Right ventricle myocardium superior (tissue), 1 donor: ENCODE measurements at regions not wholly inside any gene's neighbourhood (a gene's known extent, or its start where the extent isn't known, plus 50 kb on each side); places are given as distances from the start of the nearest gene placed in this dataset.
"Not testable (repeated sequence)": the region's sequence is repeated elsewhere in the genome, so short reads cannot be mapped to it uniquely, and the experiment has no call there.

Experiments used
- ATAC-seq: fragments of 200-7000 bp; cut with Tn5 transposase; one replicate; pipeline ENCODE4 v1.9.1; 2020; ENCODE audit warnings: mild to moderate bottlenecking; ENCODE audit not compliant: poor library complexity
- DNase-seq: peaks from one replicate; pipeline ENCODE4 v3.0.0-alpha.2; 2020
- intact Hi-C: fragments of 100-400 bp; cut with DNase I; formaldehyde crosslinking; loops from one replicate; pipeline ENCODE4 v1.11.2; 2022
- donor health status: DM: no; HTN: yes; CAD: no; lungs with severe emphysema.

DNA sequence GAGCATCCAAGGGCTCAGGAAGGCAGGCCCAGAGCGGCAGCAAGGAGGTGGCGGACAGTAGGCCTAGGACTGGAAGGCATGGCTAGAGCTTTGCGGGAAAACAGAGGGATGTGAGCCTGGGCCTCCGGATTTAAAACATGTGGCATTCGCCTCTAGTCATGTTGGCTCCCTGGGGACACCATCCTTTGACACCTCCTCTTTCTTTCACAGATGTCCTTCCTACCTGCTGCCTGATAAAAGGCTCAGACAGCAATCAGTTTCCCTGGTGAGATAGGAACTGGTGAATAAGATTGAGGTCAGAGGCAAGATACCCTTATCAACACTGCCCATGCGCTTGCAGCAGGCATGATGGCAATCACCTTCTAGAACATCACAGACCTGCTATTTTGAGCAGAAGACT is 277.6 kb downstream of the SIPA1L2 start:
- intact Hi-C loops: no loop called here
- no peak for DNase-seq
- ATAC-seq: no peak

DNA sequence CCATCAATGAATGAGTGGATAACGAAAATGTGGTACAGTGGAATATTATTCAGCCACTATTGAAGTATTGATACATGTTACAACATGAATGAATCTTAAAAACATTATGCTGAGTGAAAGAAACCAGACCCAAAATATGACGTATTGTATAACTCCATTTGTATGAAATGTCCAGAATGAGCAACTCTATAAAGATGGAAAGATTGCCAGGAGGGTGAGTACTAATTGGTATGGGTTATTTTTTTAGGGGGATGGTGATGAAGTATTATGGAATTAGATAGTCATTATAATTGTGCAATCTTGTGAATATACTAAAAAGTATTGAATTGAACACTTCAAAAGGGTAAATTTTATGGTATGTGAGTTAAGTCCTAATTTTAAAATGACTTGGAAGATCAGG is 278.6 kb downstream of the SIPA1L2 start:
- no peak for ATAC-seq

DNA sequence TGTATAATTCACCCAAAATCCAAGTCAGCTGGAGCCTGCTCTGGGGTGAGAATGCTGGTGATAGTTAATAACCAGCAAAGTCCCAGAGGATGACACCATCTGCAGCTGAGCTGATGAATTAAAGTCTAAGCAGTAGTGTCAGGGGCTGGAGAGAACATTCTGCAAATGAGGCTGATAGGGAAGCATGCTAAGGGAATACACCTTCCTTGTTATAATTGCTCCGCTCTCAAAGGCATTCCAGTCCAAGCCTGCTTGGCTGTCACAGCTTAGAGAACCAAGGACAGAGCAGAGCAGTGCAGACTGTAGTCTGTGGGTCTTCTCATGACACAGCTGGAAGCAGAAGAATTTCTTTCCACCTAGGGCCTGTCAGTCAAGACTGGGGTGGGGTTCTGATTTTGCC is 283.1 kb downstream of the SIPA1L2 start:
- DNase-seq: no peak
- intact Hi-C loops: no loop called here
- no peak for ATAC-seq

More for the DNA sequence above, 278.6 kb downstream of the SIPA1L2 start:
- intact Hi-C loops: no loop called here
- DNase-seq: no peak

DNA sequence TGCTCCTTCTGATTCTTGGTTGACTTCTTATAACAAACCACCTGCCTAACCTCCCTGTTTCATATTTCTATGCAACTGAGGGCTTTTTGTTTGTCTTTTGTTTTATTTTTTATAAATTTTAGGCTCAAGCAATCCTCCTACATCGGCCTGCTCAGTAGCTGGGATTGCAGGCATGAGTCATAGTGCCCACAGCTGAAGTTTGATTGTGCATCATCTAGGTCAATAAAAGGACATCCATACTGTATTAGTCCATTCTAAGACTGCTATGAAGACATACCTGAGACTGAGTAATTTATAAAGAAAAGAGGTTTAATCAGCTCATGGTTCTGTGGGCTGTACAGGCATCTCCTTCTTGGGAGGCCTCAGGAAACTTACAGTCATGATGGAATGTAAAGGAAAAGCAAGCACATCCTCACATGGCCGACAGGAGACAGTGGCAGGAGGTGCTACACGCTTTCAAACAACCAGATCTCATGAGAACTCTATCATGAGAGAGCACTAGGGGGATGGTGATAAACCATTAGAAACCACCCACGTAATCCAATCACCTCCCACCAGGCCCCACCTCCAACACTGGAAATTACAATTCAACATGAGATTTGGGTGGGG is 285.0 kb downstream of the SIPA1L2 start:
- no peak for ATAC-seq
- intact Hi-C loops: no loop called here
- DNase-seq: no peak

DNA sequence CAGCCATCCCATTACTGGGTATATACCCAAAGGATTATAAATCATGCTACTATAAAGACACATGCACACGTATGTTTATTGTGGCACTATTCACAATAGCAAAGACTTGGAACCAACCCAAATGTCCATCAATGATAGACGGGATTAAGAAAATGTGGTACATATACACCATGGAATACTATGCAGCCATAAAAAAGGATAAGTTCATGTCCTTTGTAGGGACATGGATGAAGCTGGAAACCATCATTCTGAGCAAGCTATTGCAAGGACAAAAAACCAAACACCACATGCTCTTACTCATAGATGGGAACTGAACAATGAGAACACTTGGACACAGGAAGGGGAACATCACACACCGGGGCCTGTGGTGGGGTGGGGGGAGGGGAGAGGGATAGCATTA is 285.7 kb downstream of the SIPA1L2 start:
- ATAC-seq, DNase-seq, intact Hi-C loops: not testable (repeated sequence)

DNA sequence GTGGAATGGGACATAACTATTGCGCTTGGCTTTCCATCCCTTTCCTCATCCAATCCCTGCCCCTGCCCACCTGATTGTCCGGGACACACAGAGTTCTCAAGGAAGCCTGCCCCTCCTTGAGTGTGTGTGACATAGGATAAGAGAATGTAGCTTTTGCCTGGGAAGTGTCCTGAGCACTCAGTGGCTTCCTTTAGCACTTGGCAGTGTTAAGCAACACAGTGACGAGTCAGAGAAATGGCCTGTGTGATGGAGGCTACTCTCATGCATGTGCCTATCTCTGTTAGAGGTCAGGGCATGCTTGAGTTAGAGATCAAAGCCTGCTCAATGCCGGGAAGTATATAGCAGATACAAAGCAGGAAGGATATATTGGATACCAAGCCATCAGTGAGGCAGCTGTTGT is 289.5 kb downstream of the SIPA1L2 start:
- intact Hi-C loops: no loop called here

DNA sequence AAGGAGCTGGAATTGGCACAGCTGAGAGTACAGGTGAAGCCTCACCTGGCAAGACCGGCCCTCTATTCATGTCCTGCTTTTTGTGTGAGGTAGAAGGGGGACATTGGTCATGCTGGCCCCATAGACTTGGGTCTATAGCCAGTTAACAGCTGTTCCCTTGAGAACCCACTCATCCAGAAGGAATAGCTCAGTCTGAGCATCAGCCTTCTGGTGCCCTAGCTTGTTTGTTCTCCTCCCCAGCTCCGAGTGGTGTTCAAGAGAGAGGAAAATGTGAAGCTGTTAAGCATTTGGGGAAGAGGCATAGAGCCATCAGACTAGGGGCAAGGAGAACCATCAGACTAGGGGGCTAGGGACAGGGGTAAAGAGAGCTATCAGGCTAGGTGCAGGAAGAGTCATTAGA is 290.9 kb downstream of the SIPA1L2 start:
- ATAC-seq: no peak

More for the DNA sequence above, 289.5 kb downstream of the SIPA1L2 start:
- ATAC-seq: no peak
- DNase-seq: no peak

DNA sequence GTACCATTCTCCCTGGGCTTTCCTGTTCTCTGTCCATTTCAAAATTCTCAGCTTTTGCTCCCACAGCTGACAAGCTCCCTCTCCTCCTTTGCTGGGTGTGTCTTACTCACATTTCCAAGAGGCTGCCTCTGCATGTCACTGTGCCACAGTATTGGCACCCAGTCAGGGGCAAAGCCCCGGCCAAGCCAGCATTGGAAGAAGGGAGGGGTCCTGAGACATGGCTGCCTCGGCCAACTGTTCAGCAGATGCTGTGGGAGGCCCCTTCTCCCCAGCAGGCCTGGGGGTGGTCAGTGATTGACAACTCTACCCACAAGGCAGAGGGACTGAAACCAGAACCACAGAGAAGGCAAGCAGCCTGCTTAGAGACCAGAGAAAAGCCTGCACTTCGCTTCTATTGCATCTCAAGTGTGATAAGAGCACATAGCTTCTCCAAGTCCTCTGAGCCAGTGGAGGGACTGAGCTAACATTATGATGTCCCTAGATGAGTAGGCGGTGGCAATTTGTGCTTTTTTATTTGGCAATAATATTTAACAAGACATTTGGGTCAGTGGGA is 294.1 kb downstream of the SIPA1L2 start:
- intact Hi-C loops: no loop called here
- no peak for ATAC-seq
- no peak for DNase-seq

More for the DNA sequence above, 290.9 kb downstream of the SIPA1L2 start:
- intact Hi-C loops: no loop called here
- DNase-seq: no peak

DNA sequence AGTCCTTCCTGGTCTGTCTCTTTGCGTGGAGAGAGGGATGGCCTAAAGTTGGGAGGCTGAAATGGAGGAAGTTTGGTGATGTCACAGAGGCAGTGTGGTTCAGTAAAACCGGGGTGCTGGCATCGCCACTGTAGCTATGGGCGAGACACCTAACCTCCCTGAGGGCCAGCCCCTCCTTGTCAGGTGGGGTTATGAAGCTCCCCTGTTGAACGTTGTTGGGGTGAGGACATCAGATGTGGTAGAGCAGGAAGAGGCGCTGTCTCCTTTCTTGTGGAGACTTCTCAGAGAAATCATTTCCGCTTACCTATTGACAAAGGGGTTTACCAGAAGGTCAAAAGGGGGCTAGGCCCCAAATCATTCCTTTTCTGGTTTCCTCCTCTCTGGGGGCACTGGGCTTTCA is 294.7 kb downstream of the SIPA1L2 start:
- no peak for DNase-seq
- intact Hi-C loops: no loop called here
- ATAC-seq: no peak

DNA sequence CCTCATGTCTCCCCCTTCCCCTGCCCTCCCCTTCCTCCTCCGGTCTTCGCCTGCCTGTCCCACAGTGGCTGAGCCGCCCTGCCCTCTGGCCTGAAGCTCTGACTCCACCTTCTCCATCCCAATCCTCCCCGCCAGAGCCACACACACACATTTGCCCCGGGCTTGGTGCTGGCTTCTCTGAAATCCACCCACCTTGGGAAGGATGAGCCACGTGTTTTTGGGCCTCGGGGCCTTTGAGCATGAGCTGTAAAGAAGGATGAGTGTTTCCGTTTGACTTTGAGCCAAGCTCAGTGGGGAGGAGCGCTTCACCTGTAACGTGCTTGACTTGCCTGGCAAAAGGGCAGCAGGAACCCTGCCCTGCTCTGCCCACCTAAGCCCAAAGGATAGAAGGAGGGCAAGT is 295.1 kb downstream of the SIPA1L2 start:
- no peak for DNase-seq
- ATAC-seq: no peak
- intact Hi-C loops: no loop called here

DNA sequence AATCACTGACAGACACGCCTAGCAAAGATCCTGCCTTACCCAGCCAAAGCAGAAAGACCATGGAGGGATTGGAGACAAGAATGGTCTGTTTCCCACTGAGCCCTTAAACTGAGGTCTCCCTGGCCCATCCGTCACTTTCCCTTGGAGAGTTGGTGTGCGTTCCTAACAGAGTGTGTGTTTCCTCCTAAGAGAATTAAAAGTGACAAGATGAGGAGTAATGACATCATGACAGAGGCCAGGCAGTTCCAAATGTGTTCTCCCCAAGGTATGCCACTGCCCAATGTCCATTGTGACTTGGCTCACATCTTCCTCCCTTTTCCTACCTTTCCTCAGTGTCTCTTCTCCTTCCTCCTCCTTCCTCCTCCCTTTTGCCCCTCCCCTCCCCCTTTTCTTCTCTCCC is 295.7 kb downstream of the SIPA1L2 start:
- intact Hi-C loops: no loop called here
- DNase-seq: no peak
- ATAC-seq: no peak

DNA sequence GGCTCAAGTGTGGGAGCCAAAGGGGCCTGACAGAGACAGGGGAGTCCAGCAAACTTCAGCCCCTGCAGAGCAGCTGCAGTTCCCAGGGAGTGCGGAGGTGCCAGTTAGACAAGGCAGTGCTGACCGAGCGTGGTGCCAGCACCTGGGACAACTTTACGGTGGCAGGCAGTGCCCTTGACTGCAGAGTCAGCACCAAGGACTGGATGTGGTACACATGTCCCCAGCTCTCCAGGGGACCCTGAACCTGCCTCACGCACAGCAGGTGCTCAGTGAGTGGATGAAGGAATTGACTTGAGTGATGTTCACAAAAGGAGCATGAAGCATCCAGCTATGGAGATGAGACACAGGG is 296.5 kb downstream of the SIPA1L2 start:
- intact Hi-C loops: no loop called here
- ATAC-seq (peak; percentile 92), DNase-seq (peak; percentile 59)

DNA sequence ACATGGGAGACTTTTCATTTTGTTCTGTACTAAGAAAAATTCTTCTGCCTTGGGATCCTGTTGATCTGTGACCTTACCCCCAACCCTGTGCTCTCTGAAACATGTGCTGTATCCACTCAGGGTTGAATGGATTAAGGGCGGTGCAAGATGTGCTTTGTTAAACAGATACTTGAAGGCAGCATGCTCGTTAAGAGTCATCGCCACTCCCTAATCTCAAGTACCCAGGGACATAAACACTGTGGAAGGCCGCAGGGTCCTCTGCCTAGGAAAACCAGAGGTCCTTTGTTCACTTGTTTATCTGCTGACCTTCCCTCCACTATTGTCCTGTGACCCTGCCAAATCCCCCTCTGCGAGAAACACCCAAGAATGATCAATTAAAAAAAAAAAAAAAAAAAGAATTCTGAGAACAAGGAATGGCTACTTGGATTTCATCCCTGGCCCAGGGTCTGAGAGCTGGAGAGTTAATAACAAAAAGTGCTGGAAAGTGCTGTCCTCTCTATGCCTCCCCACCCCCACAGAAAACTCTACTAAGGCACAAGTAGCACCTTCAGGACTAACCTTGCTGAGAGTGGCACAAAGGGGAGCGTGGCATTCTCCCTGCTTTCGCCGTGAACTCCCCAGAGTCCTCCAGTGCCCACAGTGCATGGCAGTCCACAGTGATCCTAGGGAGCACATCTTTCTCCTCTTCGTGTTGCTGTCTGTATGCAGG is 297.1 kb downstream of the SIPA1L2 start:
- DNase-seq, intact Hi-C loops: not testable (repeated sequence)
- peak; percentile 54 for ATAC-seq

DNA sequence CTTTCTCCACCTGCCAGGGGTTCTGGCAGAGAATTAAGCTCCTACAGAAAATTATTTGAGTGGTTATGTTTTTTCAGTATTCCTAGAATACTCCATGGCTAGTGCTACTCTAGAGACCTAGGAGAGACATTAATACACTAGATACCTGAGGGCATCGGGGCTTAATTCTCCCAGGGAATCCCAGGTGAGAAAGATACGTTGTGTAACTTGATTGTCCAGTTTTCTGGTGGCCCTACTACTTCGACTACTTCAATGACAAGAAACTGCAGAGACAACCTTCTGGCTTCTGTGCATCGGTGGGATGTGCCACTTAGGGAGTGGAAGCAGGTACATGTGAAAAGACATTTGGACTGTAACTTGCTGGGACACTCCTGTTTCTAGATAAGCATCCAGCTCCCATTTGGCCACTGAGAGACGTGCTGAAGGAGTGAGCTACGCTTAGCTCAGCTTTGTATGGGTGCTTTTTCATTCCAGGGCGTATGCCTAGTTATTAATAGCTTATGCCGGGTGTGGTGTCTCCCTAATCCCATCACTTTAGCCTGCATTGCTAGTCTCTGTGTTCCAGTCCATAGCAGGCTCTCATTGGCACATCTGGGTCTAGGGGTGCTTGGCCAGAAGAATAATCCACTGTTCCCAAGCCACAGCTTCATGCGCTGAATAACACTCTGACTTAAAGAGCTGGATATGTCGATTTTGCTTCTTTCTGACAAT is 300.7 kb downstream of the SIPA1L2 start:
- DNase-seq (no peak), ATAC-seq (no peak)
- intact Hi-C loops: no loop called here

DNA sequence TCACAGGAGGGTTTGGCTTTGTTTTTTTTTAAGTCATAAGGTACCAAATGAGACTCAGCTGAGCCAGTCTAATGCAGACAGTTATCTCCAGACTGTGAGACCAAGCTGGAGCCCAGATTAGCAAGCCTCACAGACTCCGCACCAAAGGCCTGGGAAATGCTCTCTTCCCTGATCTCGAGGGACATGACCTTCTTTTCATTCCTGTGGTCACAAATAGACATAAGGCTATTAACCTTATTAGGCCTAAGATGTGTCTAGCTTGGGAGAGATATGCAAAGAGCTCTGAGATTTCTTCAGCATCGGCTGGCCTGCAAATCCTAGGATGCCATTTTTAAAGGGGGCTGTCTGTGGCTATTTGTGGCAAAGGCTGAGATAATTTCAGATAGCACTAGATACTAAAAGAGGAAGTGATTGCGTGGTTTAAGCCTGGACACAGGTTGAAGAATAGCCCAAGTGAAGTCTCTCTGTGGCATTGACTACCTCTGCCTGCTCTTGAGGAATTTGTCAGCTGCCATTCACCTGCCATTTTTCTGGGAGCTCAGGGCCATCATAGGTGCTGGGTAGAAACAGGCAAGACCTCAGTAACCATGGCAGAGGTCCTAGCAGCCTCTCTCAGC is 301.3 kb downstream of the SIPA1L2 start:
- DNase-seq (no peak), ATAC-seq (peak; percentile 28)
- intact Hi-C loops: no loop called here

DNA sequence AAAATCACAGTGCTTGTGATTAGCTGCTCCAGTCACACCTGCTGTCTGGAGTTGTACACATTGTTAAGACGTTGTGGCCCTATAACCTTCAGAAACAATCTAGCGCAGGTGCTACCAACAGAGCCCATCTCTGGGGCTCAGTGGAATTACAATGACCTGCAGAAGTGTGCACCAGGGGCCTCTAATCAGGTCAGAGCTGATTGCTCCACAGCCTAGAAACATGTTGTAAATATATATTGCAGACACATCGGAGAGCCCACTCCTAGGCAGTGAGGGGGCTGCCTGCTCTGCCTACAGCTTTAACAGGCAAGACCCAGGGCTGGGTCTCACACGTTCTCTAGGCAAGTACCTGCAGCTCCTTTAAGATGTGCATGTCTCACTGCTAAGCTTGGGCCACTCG is 302.0 kb downstream of the SIPA1L2 start:
- no peak for DNase-seq
- intact Hi-C loops: no loop called here
- no peak for ATAC-seq

DNA sequence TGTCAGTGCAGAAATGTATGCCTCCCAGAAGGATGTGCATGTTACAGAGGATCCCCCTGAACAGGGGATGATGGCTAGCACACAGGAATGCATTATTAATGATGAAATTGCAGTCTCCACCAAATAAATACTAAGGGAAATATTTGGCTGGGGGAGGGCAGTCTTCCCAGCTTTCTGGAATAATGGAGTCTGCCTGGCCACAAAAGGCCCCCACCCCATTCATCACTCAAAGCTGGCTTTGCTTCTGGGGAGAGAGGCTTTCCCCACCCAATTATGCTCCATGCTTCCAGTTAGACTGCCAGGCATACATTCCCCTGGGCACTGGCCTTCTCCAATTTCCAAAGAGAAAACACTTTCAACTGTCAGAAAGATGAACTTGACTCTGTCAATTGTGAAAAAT is 302.7 kb downstream of the SIPA1L2 start:
- ATAC-seq: no peak
- no peak for DNase-seq
- intact Hi-C loops: no loop called here

DNA sequence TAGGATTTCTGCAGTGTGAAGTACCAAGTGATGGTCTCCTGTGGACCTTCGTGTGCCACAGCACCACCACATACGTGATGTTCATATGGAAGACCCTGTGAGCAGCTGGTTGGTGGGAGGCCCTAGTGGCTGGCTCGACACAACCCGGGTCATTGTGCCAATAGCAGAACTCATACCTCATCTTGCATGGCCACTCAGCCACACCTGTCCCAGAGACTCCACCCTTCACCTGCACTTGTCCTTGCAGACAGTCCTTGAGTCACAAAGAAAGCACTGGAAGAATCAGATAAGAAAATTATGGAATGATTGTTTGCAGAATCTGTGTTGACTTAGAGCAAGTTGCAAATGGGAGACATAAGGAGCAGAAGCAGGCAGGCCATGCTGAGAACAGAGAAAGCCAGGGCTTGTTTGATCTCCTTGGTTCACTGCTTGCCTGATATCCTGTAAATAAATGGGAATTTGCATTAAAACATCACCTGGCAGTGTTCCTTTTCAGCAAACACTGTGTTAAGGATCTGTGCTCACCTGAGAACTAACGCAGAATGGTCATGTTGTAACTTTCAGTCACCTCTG is 307.7 kb downstream of the SIPA1L2 start:
- ATAC-seq: no peak
- intact Hi-C loops: no loop called here
- no peak for DNase-seq
